ENCODE measurements at regions not wholly inside any gene's neighbourhood (a gene's known extent, or its start where the extent isn't known, plus 50 kb on each side); places are given as distances from the start of the nearest gene placed in this dataset.

- DNase-seq (ENCODE audit: extremely low read depth, low read depth) = no peak
Observed at GRCh38 chr7:46143949-46144917, 223.2 kb upstream of the IGFBP3 start.

DNA sequence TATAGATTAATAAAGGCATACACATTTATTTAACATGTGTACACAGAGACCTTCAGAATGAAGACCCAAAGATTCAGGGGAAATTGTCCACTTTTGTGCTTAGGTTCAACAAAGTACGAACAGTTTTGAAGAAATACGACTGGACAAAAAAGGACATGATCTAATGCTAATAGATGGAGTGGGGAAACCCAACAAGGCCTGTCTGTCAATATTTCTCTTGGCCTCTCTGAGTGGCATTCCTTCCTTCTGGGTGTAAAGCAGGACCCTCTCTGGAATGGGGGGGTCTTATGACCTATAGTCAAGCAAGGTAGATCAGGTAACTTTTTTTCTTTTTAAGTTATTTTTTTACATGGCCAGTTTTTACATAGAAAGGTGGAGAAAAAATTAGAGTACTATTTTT is 222.3 kb upstream of the IGFBP3 start:
- no peak for DNase-seq (ENCODE audit: extremely low read depth, low read depth)

GRCh38 chr7:46139079-46139478 is 218.0 kb upstream of the IGFBP3 start:
- no peak for DNase-seq (ENCODE audit: extremely low read depth, low read depth)

GRCh38 chr7:46137725-46138124 is 216.7 kb upstream of the IGFBP3 start:
- no peak for DNase-seq (ENCODE audit: extremely low read depth, low read depth)

DNA sequence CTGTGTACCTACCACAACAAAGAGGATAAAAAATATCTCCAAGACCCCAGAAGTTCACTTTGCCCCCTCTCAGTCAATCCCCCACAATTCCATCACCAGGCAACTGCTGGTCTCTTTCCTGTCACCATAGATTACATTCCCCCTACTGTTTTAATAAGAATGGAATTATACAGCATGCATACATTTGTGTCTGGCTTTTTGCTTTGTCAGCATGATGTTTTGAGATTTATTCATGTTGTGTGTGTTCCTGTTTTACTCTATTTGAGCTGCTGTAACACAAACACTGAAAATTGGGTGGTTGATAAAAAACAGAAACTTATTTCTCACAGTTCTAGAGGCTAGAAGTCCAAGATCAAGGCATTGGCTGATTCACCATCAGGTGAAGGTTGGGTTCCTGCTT is 214.5 kb upstream of the IGFBP3 start:
- no peak for DNase-seq (ENCODE audit: extremely low read depth, low read depth)

DNA sequence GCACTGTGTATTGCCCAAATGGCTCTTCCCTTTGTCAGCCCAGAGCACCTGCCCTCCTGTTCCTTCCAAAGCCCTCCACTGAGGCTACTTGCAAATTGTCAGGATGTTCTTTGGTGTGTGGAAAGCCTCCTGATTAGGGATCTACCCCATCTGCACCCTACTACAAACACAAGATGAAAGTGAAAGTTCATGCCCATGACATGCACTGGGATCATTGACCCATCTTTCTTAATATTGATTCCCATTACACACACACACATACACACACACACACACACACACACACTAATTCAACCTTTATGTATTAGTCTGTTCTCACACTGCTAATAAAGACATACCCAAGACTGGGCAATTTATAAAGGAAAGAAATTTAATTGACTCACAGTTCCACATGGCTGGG is 213.7 kb upstream of the IGFBP3 start:
- DNase-seq (ENCODE audit: extremely low read depth, low read depth) = no peak

DNA sequence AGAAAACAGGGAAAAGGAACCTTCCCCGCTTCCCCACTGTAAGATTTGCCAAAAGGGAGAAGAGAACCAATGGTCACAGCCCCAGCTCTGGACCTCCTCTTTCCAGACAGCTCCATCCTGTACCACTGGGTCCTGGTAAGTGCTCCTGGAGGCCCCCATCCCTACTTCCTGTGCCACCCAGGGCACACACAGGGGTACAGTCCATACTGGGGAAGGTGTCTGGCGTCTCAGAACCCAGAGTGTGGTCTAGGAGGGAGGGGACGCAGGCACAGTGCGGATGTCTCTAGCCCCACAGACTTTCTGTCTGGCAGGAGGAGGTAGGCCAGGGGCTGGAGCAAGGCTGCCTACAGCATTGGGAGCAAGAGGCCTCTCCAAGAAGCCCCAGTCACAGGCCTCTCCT is 213.3 kb upstream of the IGFBP3 start:
- DNase-seq (ENCODE audit: extremely low read depth, low read depth) = no peak

- DNase-seq (ENCODE audit: extremely low read depth, low read depth) = no peak
Observed at GRCh38 chr7:46133751-46134150, 212.7 kb upstream of the IGFBP3 start.

- DNase-seq (ENCODE audit: extremely low read depth, low read depth) = no peak
Observed at GRCh38 chr7:46133072-46133471, 212.0 kb upstream of the IGFBP3 start.

- no peak for DNase-seq (ENCODE audit: extremely low read depth, low read depth)
Observed at GRCh38 chr7:46131916-46132795, 211.1 kb upstream of the IGFBP3 start.

- no peak for DNase-seq (ENCODE audit: extremely low read depth, low read depth)
Observed at GRCh38 chr7:46129831-46130230, 208.8 kb upstream of the IGFBP3 start.

GRCh38 chr7:46127814-46128213 is 206.7 kb upstream of the IGFBP3 start:
- DNase-seq (ENCODE audit: extremely low read depth, low read depth) = no peak

- no peak for DNase-seq (ENCODE audit: extremely low read depth, low read depth)
Observed at GRCh38 chr7:46126675-46127300, 205.7 kb upstream of the IGFBP3 start.

DNA sequence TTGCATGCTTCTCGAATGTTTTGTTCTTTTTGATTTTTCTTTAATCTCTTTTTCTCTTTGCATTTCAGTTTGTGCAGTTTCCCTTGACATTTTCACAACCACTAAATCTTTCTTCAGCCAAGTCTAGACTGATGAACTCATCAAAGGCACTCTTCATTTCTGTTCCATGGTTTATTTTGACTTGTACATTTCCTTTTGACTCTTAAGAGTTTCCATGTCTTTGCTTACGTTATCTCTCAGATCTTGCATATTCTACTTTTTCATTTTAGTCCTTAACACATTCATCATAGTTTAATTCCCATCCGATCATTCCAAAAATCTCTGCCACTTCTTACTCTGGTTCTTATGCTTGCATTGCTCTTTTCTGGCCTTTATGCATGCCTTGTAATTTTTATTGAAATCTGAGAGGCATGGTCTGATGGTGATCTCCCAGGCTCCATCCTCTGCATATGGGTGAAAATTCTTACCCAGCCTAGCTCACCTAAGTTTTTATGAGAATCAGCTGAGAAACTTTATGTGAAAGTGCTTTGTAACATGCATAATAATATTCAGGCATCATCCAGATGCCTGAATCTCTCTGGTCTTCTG is 202.8 kb upstream of the IGFBP3 start:
- no peak for DNase-seq (ENCODE audit: extremely low read depth, low read depth)

- no peak for DNase-seq (ENCODE audit: extremely low read depth, low read depth)
Observed at GRCh38 chr7:46115410-46115809, 194.3 kb upstream of the IGFBP3 start.

DNA sequence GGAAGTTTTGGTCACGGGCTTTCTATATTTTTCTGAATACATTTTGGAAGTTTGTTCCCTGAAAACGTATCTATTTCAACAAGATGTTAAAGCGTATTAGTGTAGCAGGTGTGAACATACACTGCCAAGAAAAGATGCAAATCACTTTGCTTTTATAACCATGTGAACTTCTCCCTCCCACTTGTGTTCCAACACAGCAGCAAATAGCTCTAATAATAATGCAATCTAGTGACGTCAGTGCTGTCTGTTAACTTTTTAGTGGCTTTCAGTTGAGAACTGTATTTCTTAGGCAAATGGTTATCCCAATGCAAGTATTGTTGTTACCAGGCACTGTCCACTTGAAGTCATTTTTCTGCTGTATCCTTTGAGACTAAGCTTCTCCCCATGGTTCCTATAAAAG is 188.4 kb upstream of the IGFBP3 start:
- DNase-seq (ENCODE audit: extremely low read depth, low read depth) = no peak

DNA sequence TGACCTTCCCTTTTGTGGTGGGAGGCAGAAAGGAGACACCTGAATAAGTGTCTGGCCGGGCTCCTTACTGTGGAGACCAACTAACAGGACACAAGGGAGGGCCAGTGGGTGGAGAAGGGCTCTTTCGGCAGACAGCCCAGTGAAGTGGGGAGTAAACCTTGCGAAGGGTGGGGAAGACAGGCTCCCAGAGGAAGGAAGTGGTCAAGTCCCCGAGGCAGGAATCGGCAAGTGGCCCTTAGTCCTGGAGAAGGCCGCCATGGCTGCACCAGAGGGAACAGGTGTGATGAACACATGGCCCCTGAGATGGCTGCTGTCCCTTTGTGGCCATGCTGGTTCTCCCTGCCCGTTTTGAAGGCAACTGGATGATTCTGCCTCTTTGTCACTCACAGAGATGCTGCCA is 187.2 kb upstream of the IGFBP3 start:
- DNase-seq (ENCODE audit: extremely low read depth, low read depth) = no peak

DNA sequence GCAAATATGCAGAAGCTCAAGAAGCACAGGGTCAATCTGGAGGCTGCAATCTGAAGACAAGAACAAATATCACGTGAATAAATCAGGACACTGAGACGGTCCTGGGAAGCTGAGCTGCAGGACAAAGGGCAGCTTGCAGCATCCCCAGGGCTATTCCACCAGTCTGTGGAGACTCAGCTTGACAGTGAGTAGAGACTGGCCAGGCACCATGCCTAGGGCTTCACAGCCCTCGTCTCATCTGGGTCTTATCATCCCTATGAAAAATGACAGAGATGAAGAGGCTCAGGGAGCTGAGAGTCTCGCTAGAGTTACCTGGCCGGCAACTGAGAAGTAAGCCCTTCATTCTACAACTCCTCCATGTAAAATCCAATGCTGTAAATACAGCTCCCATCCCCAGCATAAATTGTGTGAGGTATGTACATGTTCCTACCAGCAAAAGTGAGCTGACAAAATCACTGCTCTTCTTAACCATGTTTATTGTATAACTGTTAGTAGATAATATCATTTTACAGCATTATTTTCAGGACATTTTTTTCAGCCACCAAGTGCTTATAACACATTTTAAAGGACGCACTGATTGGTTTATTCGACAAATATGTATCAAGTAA is 186.6 kb upstream of the IGFBP3 start:
- no peak for DNase-seq (ENCODE audit: extremely low read depth, low read depth)

DNA sequence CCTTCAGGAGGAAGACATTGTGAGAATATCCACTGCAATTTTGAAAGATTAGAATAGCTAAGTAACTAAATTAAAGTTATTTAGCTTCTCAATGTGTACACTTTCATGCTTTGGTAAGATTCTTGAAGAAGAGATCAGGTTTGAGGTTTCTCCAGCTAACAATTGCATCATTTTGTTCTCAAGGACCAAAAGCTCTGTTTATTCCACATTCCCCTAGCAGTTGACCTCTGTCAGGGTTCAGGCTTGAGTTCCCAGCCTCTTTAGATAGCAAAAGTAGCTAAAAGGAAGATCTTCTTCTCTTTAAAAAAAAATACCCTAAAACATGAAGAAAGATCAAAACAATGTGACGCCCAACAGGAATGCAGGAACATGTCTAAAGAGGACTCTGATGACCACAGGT is 179.4 kb upstream of the IGFBP3 start:
- no peak for DNase-seq (ENCODE audit: extremely low read depth, low read depth)

- DNase-seq (ENCODE audit: extremely low read depth, low read depth) = no peak
Observed at GRCh38 chr7:46099076-46099475, 178.0 kb upstream of the IGFBP3 start.

Measured in NCI-H460 (cell line).